K562 (cell line): ENCODE measurements at regions not wholly inside any gene's neighbourhood (a gene's known extent, or its start where the extent isn't known, plus 50 kb on each side); places are given as distances from the start of the nearest gene placed in this dataset.

Source experiments
- ARID2 ChIP-seq: fragments of 450-650 bp; IDR thresholded peaks from 2 replicates; pipeline ENCODE4 v1.6.1; 2017; ENCODE audit warnings: antibody characterized with exemption, mild to moderate bottlenecking
- BACH1 ChIP-seq: fragments of 200-800 bp; sonication (Bioruptor generic); IDR thresholded peaks from 2 replicates; pipeline ENCODE4 v1.6.1; 2016; ENCODE audit warnings: missing genetic modification characterization, missing compliant biosample characterization
- ESRRA ChIP-seq: fragments of 450-650 bp; IDR thresholded peaks from 2 replicates; pipeline ENCODE4 v1.6.1; 2014; ENCODE audit warnings: low read depth, mild to moderate bottlenecking, moderate library complexity, borderline replicate concordance
- GTF2B ChIP-seq: IDR thresholded peaks from 2 replicates; pipeline ENCODE4 v1.6.1; 2011; ENCODE audit not compliant: insufficient read length; ENCODE audit errors: extremely low read depth
- MEF2A ChIP-seq: IDR thresholded peaks from 2 replicates; pipeline ENCODE4 v1.6.1; 2011; ENCODE audit warnings: low read depth, mild to moderate bottlenecking, low read length, moderate library complexity; ENCODE audit not compliant: control insufficient read depth
- NR3C1 ChIP-seq: sonication (generic); formaldehyde crosslinking; IDR thresholded peaks from 2 replicates; pipeline ENCODE4 v1.8.1; 2022; ENCODE audit warnings: missing genetic modification reagents
- POLR2AphosphoS2 ChIP-seq: IDR thresholded peaks from 2 replicates; pipeline ENCODE4 v1.6.1; 2012; ENCODE audit warnings: low read length, improper control_type of control experiment
- PRMT5 ChIP-seq: sonication (generic); formaldehyde crosslinking; IDR thresholded peaks from 2 replicates; pipeline ENCODE4 v1.5.0; 2020; ENCODE audit warnings: missing genetic modification reagents
- SIN3A ChIP-seq, 2 experiments: fragments of 150-350 bp in 1 of 2; IDR thresholded peaks; 2 replicates each; pipeline ENCODE4 v1.6.1; 2011 to 2016; ENCODE audit warnings: borderline replicate concordance in 2 of 2, low read depth in 2 of 2, low read length in 2 of 2, mild to moderate bottlenecking in 2 of 2, moderate library complexity in 2 of 2; ENCODE audit not compliant: control insufficient read depth in 1 of 2
- ZNF778 ChIP-seq: fragments of 450-650 bp; formaldehyde crosslinking; IDR thresholded peaks from 2 replicates; pipeline ENCODE4 v1.4.0; 2020; ENCODE audit warnings: mild to moderate bottlenecking, moderate library complexity
- TF ChIP-seq, protein P1 (sequence below): fragments of 250-450 bp; sonication (Bioruptor Pico); IDR thresholded peaks from 2 replicates; pipeline ENCODE4 v1.8.0; 2021; ENCODE audit warnings: moderate library complexity, mild to moderate bottlenecking, inconsistent platforms
- TF ChIP-seq, protein P2 (sequence below), 3 experiments: fragments of 200-800 bp in 1 of 3; sonication (Bioruptor generic) in 1 of 3; sonication (generic) in 1 of 3; formaldehyde crosslinking in 1 of 3; IDR thresholded peaks; 2 replicates each; pipeline versions ENCODE4 v1.6.1 to v1.8.0; 2016 to 2022; ENCODE audit warnings: mild to moderate bottlenecking in 2 of 3, missing compliant biosample characterization in 2 of 3, missing genetic modification characterization in 2 of 3, missing genetic modification reagents in 1 of 3
- TF ChIP-seq, protein P3 (sequence below), 3 experiments: IDR thresholded peaks in 2 of 3; conservative IDR thresholded peaks in 1 of 3; 2 replicates each; pipeline ENCODE4 v1.5.1; 2011 to 2012; ENCODE audit warnings: low read length in 3 of 3, mild to moderate bottlenecking in 3 of 3, control low read depth in 2 of 3, improper control_type of control experiment in 1 of 3, inconsistent platforms in 1 of 3, low read depth in 1 of 3, mixed read lengths in 1 of 3, moderate library complexity in 1 of 3; ENCODE audit not compliant: insufficient read depth in 2 of 3

DNA sequence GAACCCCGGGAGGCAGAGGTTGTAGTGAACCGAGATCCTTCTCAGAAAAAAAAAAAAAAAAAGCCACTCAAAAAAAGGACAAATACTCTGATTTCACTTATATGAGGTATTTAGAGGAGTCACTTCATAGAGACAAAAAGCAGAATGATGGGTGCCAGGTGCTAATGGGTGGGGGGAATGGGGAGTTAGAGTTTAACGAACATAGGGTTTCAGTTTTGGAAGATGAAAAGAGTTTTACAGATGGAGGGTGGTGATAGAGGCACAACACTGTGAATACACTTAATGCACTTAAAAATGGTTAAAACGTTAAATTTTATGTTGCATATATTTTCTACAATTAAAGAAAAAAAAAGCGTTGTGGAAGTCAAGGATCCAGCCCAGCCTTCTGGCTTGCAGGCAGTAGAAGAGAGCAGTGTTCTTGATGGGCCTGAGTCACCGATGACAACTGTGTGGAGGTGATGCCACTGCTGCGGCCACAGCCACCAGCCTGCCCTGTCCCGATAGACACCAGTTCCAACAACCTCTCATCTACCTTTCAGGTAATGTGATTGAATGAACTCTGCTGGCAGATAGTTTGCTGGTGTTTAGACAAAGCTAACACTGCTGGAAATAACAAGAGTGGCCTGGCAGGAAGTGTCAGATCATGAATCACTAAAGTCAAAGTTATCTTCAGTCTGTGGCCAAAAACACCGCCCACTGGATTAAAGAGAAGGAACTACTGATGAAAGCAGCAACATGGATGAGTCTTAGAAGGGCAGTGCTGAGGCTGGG, 49.9 kb upstream of the COX10 start:
- no peak for TF ChIP-seq GTF2B
- TF ChIP-seq, protein P1, sequence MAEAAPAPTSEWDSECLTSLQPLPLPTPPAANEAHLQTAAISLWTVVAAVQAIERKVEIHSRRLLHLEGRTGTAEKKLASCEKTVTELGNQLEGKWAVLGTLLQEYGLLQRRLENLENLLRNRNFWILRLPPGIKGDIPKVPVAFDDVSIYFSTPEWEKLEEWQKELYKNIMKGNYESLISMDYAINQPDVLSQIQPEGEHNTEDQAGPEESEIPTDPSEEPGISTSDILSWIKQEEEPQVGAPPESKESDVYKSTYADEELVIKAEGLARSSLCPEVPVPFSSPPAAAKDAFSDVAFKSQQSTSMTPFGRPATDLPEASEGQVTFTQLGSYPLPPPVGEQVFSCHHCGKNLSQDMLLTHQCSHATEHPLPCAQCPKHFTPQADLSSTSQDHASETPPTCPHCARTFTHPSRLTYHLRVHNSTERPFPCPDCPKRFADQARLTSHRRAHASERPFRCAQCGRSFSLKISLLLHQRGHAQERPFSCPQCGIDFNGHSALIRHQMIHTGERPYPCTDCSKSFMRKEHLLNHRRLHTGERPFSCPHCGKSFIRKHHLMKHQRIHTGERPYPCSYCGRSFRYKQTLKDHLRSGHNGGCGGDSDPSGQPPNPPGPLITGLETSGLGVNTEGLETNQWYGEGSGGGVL (CRISPR knock-in tag): no peak
- TF ChIP-seq NR3C1 (CRISPR knock-in tag): no peak
- TF ChIP-seq POLR2AphosphoS2: no peak
- no peak for TF ChIP-seq ARID2
- no peak for TF ChIP-seq PRMT5 (CRISPR knock-in tag)
- TF ChIP-seq SIN3A (IDR thresholded peaks at IDR 0.05; ENCODE audit: borderline replicate concordance in 2 of 2, control insufficient read depth in 1 of 2, low read depth in 2 of 2, low read length in 2 of 2): no peak
- TF ChIP-seq, protein P2, sequence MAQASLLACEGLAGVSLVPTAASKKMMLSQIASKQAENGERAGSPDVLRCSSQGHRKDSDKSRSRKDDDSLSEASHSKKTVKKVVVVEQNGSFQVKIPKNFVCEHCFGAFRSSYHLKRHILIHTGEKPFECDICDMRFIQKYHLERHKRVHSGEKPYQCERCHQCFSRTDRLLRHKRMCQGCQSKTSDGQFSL (CRISPR knock-in tag; IDR thresholded peaks at IDR 0.05): no peak
- TF ChIP-seq, protein P2 (tag; IDR thresholded peaks at IDR 0.05): no peak
- TF ChIP-seq, protein P3, sequence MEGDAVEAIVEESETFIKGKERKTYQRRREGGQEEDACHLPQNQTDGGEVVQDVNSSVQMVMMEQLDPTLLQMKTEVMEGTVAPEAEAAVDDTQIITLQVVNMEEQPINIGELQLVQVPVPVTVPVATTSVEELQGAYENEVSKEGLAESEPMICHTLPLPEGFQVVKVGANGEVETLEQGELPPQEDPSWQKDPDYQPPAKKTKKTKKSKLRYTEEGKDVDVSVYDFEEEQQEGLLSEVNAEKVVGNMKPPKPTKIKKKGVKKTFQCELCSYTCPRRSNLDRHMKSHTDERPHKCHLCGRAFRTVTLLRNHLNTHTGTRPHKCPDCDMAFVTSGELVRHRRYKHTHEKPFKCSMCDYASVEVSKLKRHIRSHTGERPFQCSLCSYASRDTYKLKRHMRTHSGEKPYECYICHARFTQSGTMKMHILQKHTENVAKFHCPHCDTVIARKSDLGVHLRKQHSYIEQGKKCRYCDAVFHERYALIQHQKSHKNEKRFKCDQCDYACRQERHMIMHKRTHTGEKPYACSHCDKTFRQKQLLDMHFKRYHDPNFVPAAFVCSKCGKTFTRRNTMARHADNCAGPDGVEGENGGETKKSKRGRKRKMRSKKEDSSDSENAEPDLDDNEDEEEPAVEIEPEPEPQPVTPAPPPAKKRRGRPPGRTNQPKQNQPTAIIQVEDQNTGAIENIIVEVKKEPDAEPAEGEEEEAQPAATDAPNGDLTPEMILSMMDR (IDR thresholded peaks at IDR 0.05 in 2 of 3, conservative IDR thresholded peaks at IDR 0.05 in 1 of 3; ENCODE audit: insufficient read depth in 2 of 3, low read depth in 1 of 3, low read length in 3 of 3): no peak
- no peak for TF ChIP-seq ESRRA
- no peak for TF ChIP-seq ZNF778 (CRISPR knock-in tag)
- no peak for TF ChIP-seq MEF2A
- TF ChIP-seq BACH1: no peak
